IMR-90 (cell line): ENCODE measurements at regions not wholly inside any gene's neighbourhood (a gene's known extent, or its start where the extent isn't known, plus 50 kb on each side); places are given as distances from the start of the nearest gene placed in this dataset.

Experiments
- ATAC-seq: fragments of 200-7000 bp; cut with Tn5 transposase; 2 replicates; pipeline ENCODE4 v1.9.1; 2020; ENCODE audit warnings: low read depth, mild to moderate bottlenecking, moderate library complexity
- BruUV-seq: library from RNA; stranded (reverse); fragments of 400-500 nt; replicated peaks from 2 replicates; lab custom pipeline; 2021; lab: Mats Ljungman, UMichigan
- CTCF ChIA-PET: fragments of 300-600 bp; formaldehyde crosslinking; extraction: SDS; loops from one replicate; lab custom pipeline; 2021; ENCODE audit warnings: antibody characterized with exemption; lab: Yijun Ruan, JAX
- POLR2A ChIA-PET: fragments of 300-600 bp; sonication (Branson Sonifier 250); formaldehyde crosslinking; loops from one replicate; lab custom pipeline; 2022; ENCODE audit warnings: antibody characterized with exemption; ENCODE audit not compliant: unreplicated experiment; lab: Charles Lee
- DNase-seq: peaks from one replicate; pipeline ENCODE4 v3.0.0; 2013
- H2AFZ ChIP-seq: replicated peaks from 2 replicates; pipeline ENCODE3; 2013; ENCODE audit warnings: low read length, mild to moderate bottlenecking; ENCODE audit not compliant: poor library complexity
- H2AK5ac ChIP-seq: 2 replicates; pipeline ENCODE4 v1.6.1; 2013; ENCODE audit warnings: low read depth, low read length, inconsistent platforms
- H2AK9ac ChIP-seq: replicated peaks from 2 replicates; pipeline ENCODE3; 2013; ENCODE audit warnings: mild to moderate bottlenecking, low read depth, low read length, moderate library complexity; ENCODE audit not compliant: poor library complexity
- H2BK120ac ChIP-seq: 2 replicates; pipeline ENCODE4 v1.6.1; 2013; ENCODE audit warnings: low read depth, low read length, inconsistent platforms
- H2BK15ac ChIP-seq: 3 replicates; pipeline ENCODE4 v1.6.1; 2013; ENCODE audit warnings: low read depth, low read length, inconsistent platforms
- H2BK20ac ChIP-seq: 2 replicates; pipeline ENCODE4 v1.6.1; 2013; ENCODE audit warnings: low read depth, mild to moderate bottlenecking, inconsistent platforms, low read length, moderate library complexity
- H2BK5ac ChIP-seq: 2 replicates; pipeline ENCODE4 v1.6.1; 2013; ENCODE audit warnings: mild to moderate bottlenecking, low read depth, low read length, inconsistent platforms; ENCODE audit not compliant: poor library complexity, severe bottlenecking
- H3K14ac ChIP-seq: replicated peaks from 2 replicates; pipeline ENCODE4 v1.6.1; 2013; ENCODE audit warnings: low read depth, low read length, inconsistent platforms
- H3K18ac ChIP-seq: 2 replicates; pipeline ENCODE4 v1.6.1; 2013; ENCODE audit warnings: low read depth, low read length, control low read depth
- H3K23ac ChIP-seq: 2 replicates; pipeline ENCODE4 v1.6.1; 2013; ENCODE audit warnings: low read depth, low read length, inconsistent platforms
- H3K27ac ChIP-seq: 2 replicates; pipeline ENCODE4 v1.5.1; 2013; ENCODE audit warnings: mild to moderate bottlenecking, control low read depth, low read length; ENCODE audit not compliant: insufficient read depth
- H3K27me3 ChIP-seq: 2 replicates; pipeline ENCODE4 v1.6.1; 2013; ENCODE audit warnings: low read length; ENCODE audit not compliant: control insufficient read depth, insufficient read depth
- H3K36me3 ChIP-seq: 2 replicates; pipeline ENCODE4 v1.6.1; 2013; ENCODE audit warnings: low read length, mixed read lengths; ENCODE audit not compliant: control insufficient read depth, insufficient read depth
- H3K4ac ChIP-seq: 2 replicates; pipeline ENCODE4 v1.6.1; 2013; ENCODE audit warnings: low read depth, low read length, inconsistent platforms
- H3K4me1 ChIP-seq: 2 replicates; pipeline ENCODE4 v1.6.1; 2013; ENCODE audit warnings: low read length, mixed read lengths; ENCODE audit not compliant: control insufficient read depth, insufficient read depth
- H3K4me2 ChIP-seq: 2 replicates; pipeline ENCODE4 v1.6.1; 2013; ENCODE audit warnings: low read depth, mild to moderate bottlenecking, control low read depth, low read length, moderate library complexity
- H3K4me3 ChIP-seq: 2 replicates; pipeline ENCODE4 v1.5.1; 2013; ENCODE audit warnings: low read depth, mild to moderate bottlenecking, control low read depth, low read length, moderate library complexity; ENCODE audit not compliant: insufficient read depth
- H3K56ac ChIP-seq: 2 replicates; pipeline ENCODE4 v1.6.1; 2013; ENCODE audit warnings: low read length, inconsistent platforms; ENCODE audit not compliant: insufficient read depth; ENCODE audit errors: extremely low read depth
- H3K79me1 ChIP-seq, 2 experiments: 2 replicates each; pipeline ENCODE4 v1.6.1; 2013; ENCODE audit warnings: low read length in 2 of 2, inconsistent platforms in 1 of 2, low read depth in 1 of 2
- H3K9ac ChIP-seq: 2 replicates; pipeline ENCODE4 v1.6.1; 2013; ENCODE audit warnings: low read depth, low read length, control low read depth
- H3K9me1 ChIP-seq: 2 replicates; pipeline ENCODE4 v1.6.1; 2013; ENCODE audit warnings: low read length, inconsistent platforms; ENCODE audit not compliant: insufficient read depth
- H3K9me3 ChIP-seq: 2 replicates; pipeline ENCODE4 v1.6.1; 2013; ENCODE audit warnings: low read length; ENCODE audit not compliant: control insufficient read depth, insufficient read depth
- H4K20me1 ChIP-seq: 2 replicates; pipeline ENCODE4 v1.6.1; 2013; ENCODE audit warnings: low read length, inconsistent platforms; ENCODE audit not compliant: insufficient read depth
- H4K5ac ChIP-seq: 2 replicates; pipeline ENCODE4 v1.6.1; 2013; ENCODE audit warnings: mild to moderate bottlenecking, low read depth, low read length, control low read depth
- H4K8ac ChIP-seq, 2 experiments: 2 replicates each; pipeline ENCODE4 v1.6.1; 2013; ENCODE audit warnings: low read depth in 2 of 2, low read length in 2 of 2, control low read depth in 1 of 2, inconsistent platforms in 1 of 2
- H4K91ac ChIP-seq: 2 replicates; pipeline ENCODE4 v1.6.1; 2013; ENCODE audit warnings: low read depth, low read length, inconsistent platforms; ENCODE audit not compliant: insufficient read depth
- BHLHE40 ChIP-seq: fragments of 150-350 bp; IDR thresholded peaks from 2 replicates; pipeline ENCODE4 v1.6.1; 2016; ENCODE audit warnings: mild to moderate bottlenecking, low read depth, low read length
- CEBPB ChIP-seq: IDR thresholded peaks from 2 replicates; pipeline ENCODE4 v1.6.1; 2012; ENCODE audit warnings: low read depth, low read length, improper control_type of control experiment
- ELK1 ChIP-seq: fragments of 150-350 bp; IDR thresholded peaks from 2 replicates; pipeline ENCODE4 v1.6.1; 2016; ENCODE audit warnings: low read depth, mild to moderate bottlenecking, low read length, moderate library complexity, borderline replicate concordance
- MAFK ChIP-seq: IDR thresholded peaks from 2 replicates; pipeline ENCODE4 v1.6.1; 2012; ENCODE audit warnings: low read depth, low read length, improper control_type of control experiment
- MAZ ChIP-seq: IDR thresholded peaks from 2 replicates; pipeline ENCODE4 v1.6.1; 2012; ENCODE audit warnings: low read depth, mild to moderate bottlenecking, low read length, improper control_type of control experiment, moderate library complexity, borderline replicate concordance
- MXI1 ChIP-seq: IDR thresholded peaks from 2 replicates; pipeline ENCODE4 v1.6.1; 2012; ENCODE audit warnings: low read depth, mild to moderate bottlenecking, low read length, moderate library complexity, borderline replicate concordance
- NFE2L2 ChIP-seq: fragments of 150-350 bp; IDR thresholded peaks from 2 replicates; pipeline ENCODE4 v1.6.1; 2016; ENCODE audit warnings: low read depth, mild to moderate bottlenecking, low read length
- POLR2A ChIP-seq: IDR thresholded peaks from 2 replicates; pipeline ENCODE4 v1.6.1; 2012; ENCODE audit warnings: mild to moderate bottlenecking, low read depth, low read length
- WGBS, 2 experiments: methylation state at CpG; one replicate each; pipeline versions ENCODE4 v1.1.5 to v1.1.7; 2013; ENCODE audit warnings: missing lambda C conversion rate in 2 of 2; ENCODE audit not compliant: insufficient read length in 1 of 2; ENCODE audit errors: extremely low coverage in 2 of 2; 5-methylcytosine and 5-hydroxymethylcytosine counted together
- dilution Hi-C: fragments of 300-500 bp; cut with HindIII; formaldehyde crosslinking; loops from one replicate; pipeline ENCODE4 v1.14.3; 2018; ENCODE audit warnings: low sequenced_read_pairs; ENCODE audit not compliant: unreplicated experiment
- in situ Hi-C: fragments of 300-500 bp; cut with MboI; formaldehyde crosslinking; loops from 3 replicates; pipeline ENCODE4 v1.14.3; 2019; ENCODE audit warnings: low sequenced_read_pairs, inconsistent platforms, mixed read lengths
- intact Hi-C: fragments of 100-400 bp; cut with micrococcal nuclease; formaldehyde crosslinking; loops from 2 replicates; pipeline ENCODE4 v1.10.0; 2022

GRCh38 chr16:9364721-9365369 lies 273.4 kb downstream of the HAPSTR1 start:
- Histone ChIP-seq H3K4me3 (no peak overlapping the region), H3K79me1 (no peaks in the 10 kb centered on the region), H3K9me1 (no peaks in the 10 kb centered on the region), H3K23ac (no peak overlapping the region), H3K18ac (no peak overlapping the region), H3K27ac (no peak overlapping the region), H2BK20ac (no peak overlapping the region), H3K9ac (no peak overlapping the region), H3K36me3 (no peaks in the 10 kb centered on the region), H3K4ac (no peak overlapping the region), H3K27me3 (no peaks in the 10 kb centered on the region), H3K14ac (no peak overlapping the region), H2BK15ac (no peak overlapping the region), H3K56ac (no peak overlapping the region), H4K20me1 (no peaks in the 10 kb centered on the region), H3K4me1 (no peaks in the 10 kb centered on the region), H2BK5ac (no peak overlapping the region), H2AK5ac (no peak overlapping the region), H2AK9ac (no peak overlapping the region), H3K9me3 (peaks cover 8% of the 10 kb centered on the region), H2AFZ (no peak overlapping the region), H4K8ac (no peak overlapping the region), H4K5ac (no peak overlapping the region), H4K91ac (no peak overlapping the region), H2BK120ac (no peak overlapping the region), H3K4me2 (no peak overlapping the region)
- ChIA-PET CTCF (no interaction called here), POLR2A (no interaction called here)
- dilution Hi-C loops = no loop called here
- intact Hi-C loops = no loop called here
- DNase-seq = no peak
- in situ Hi-C loops = no loop called here
- no peak for TF ChIP-seq CEBPB
- no peak for TF ChIP-seq MAFK
- TF ChIP-seq ELK1 = no peak
- no peak for TF ChIP-seq NFE2L2
- TF ChIP-seq MAZ = no peak
- no peak for TF ChIP-seq MXI1
- TF ChIP-seq BHLHE40 = no peak
- TF ChIP-seq POLR2A = no peak
- 20% methylated on average over 1 of the region's 2 CpGs; no CpG with 5 or more reads in 1 of the 2 experiments for WGBS, 2 experiments
- no peak for ATAC-seq
- no TSS peak for BruUV-seq
